Gastroesophageal sphincter (tissue), 4 donors: ENCODE measurements at regions not wholly inside any gene's neighbourhood (a gene's known extent, or its start where the extent isn't known, plus 50 kb on each side); places are given as distances from the start of the nearest gene placed in this dataset.

Source experiments
- ATAC-seq: fragments of 150-250 bp; one replicate; pipeline ENCODE4 v1.9.1; 2016; ENCODE audit warnings: mild to moderate bottlenecking, moderate library complexity
- H3K27ac ChIP-seq, 4 donors: fragments of 200-600 bp; sonication (generic) in 3 of 4; 1 replicate in 3 of 4; 2 replicates in 1 of 4; pipeline ENCODE4 v1.5.1; 2016 to 2019
- H3K27me3 ChIP-seq: fragments of 200-600 bp; sonication (generic); one replicate; pipeline ENCODE4 v1.5.1; 2019
- H3K36me3 ChIP-seq, 2 donors: fragments of 200-600 bp; sonication (generic); one replicate each; pipeline ENCODE4 v1.5.1; 2019; ENCODE audit warnings: control low read depth in 1 of 2
- H3K4me1 ChIP-seq, 3 donors: fragments of 200-600 bp; sonication (generic); 1 replicate in 2 of 3; 2 replicates in 1 of 3; pipeline ENCODE4 v1.5.1; 2016 to 2019; ENCODE audit warnings: control low read depth in 2 of 3
- H3K4me3 ChIP-seq, 2 donors: fragments of 200-600 bp; sonication (generic); one replicate each; pipeline ENCODE4 v1.5.1; 2019; ENCODE audit warnings: mild to moderate bottlenecking in 1 of 2, moderate library complexity in 1 of 2
- H3K9me3 ChIP-seq, 3 donors: fragments of 200-600 bp; sonication (generic); one replicate each; pipeline ENCODE4 v1.5.1; 2017 to 2019; ENCODE audit warnings: control low read depth in 2 of 3
- CTCF ChIP-seq, 4 experiments: fragments of 200-600 bp in 2 of 4; fragments of 450-650 bp in 2 of 4; sonication (generic) in 1 of 4; IDR thresholded peaks; one replicate each; pipeline ENCODE4 v1.5.1; 2017 to 2019; ENCODE audit warnings: antibody characterized with exemption in 4 of 4, mild to moderate bottlenecking in 2 of 4, moderate library complexity in 2 of 4
- EP300 ChIP-seq: sonication (generic); formaldehyde crosslinking; IDR thresholded peaks from one replicate; pipeline ENCODE4 v1.6.1; 2017; ENCODE audit warnings: antibody characterized with exemption, mild to moderate bottlenecking
- POLR2A ChIP-seq, 2 donors: fragments of 450-650 bp; IDR thresholded peaks; one replicate each; pipeline ENCODE4 v1.6.1; 2017; ENCODE audit warnings: antibody characterized with exemption in 2 of 2, mild to moderate bottlenecking in 2 of 2, moderate library complexity in 1 of 2
- POLR2AphosphoS5 ChIP-seq: sonication (generic); formaldehyde crosslinking; IDR thresholded peaks from one replicate; pipeline ENCODE4 v1.6.1; 2017; ENCODE audit warnings: antibody characterized with exemption
- WGBS, 2 donors: methylation state at CpG; one replicate each; pipeline ENCODE4 v1.1.5; 2018; ENCODE audit warnings: low coverage in 1 of 2; 5-methylcytosine and 5-hydroxymethylcytosine counted together

- Histone ChIP-seq H3K9me3 (no peaks in the 10 kb centered on the region), H3K4me3 (no peak overlapping the region), H3K27me3 (no peaks in the 10 kb centered on the region), H3K36me3 (no peaks in the 10 kb centered on the region), H3K4me1 (peaks cover 0 to 6% (median 4%) of the 10 kb centered on the region in 3 donors), H3K27ac (no peak overlapping the region)
- WGBS, 2 donors: 78 to 82% methylated on average over 3 of the region's 3 CpGs
- ATAC-seq: no peak
- no peak for TF ChIP-seq EP300
- TF ChIP-seq POLR2AphosphoS5: no peak
- TF ChIP-seq POLR2A (IDR thresholded peaks at IDR 0.05): no peak
- no peak for TF ChIP-seq CTCF (IDR thresholded peaks at IDR 0.05)
Measured at GRCh38 chr1:79369091-79369490, 362.6 kb upstream of the ADGRL4 start.

GRCh38 chr1:79364896-79365295 lies 358.4 kb upstream of the ADGRL4 start:
- TF ChIP-seq EP300 (no peak), CTCF (IDR thresholded peaks at IDR 0.05) (no peak), POLR2A (IDR thresholded peaks at IDR 0.05) (no peak), POLR2AphosphoS5 (no peak)
- no peak overlapping the region for H3K4me3 ChIP-seq
- no peaks in the 10 kb centered on the region for H3K27me3 ChIP-seq
- no peak for ATAC-seq
- no peak overlapping the region for H3K27ac ChIP-seq
- H3K4me1 ChIP-seq: no peaks in the 10 kb centered on the region
- no peaks in the 10 kb centered on the region for H3K9me3 ChIP-seq
- 57 to 90% methylated on average over 1 of the region's 1 CpG for WGBS, 2 donors
- no peaks in the 10 kb centered on the region for H3K36me3 ChIP-seq

GRCh38 chr1:79363430-79363829 lies 356.9 kb upstream of the ADGRL4 start:
- Histone ChIP-seq H3K4me3 (no peak overlapping the region), H3K9me3 (no peaks in the 10 kb centered on the region), H3K27ac (no peak overlapping the region), H3K36me3 (no peaks in the 10 kb centered on the region), H3K27me3 (no peaks in the 10 kb centered on the region), H3K4me1 (no peaks in the 10 kb centered on the region)
- ATAC-seq: no peak
- TF ChIP-seq CTCF (IDR thresholded peaks at IDR 0.05) (no peak), POLR2AphosphoS5 (no peak), EP300 (no peak), POLR2A (IDR thresholded peaks at IDR 0.05) (no peak)

- 92 to 93% methylated on average over 3 of the region's 3 CpGs for WGBS, 2 donors
- Histone ChIP-seq H3K4me3 (no peak overlapping the region), H3K36me3 (no peaks in the 10 kb centered on the region), H3K27me3 (no peaks in the 10 kb centered on the region), H3K4me1 (no peaks in the 10 kb centered on the region), H3K9me3 (no peaks in the 10 kb centered on the region), H3K27ac (no peak overlapping the region)
- ATAC-seq: no peak
- TF ChIP-seq POLR2A (IDR thresholded peaks at IDR 0.05): no peak
- no peak for TF ChIP-seq EP300
- TF ChIP-seq POLR2AphosphoS5: no peak
- no peak for TF ChIP-seq CTCF (IDR thresholded peaks at IDR 0.05)
Measured at GRCh38 chr1:79362470-79362869, 355.9 kb upstream of the ADGRL4 start.

- Histone ChIP-seq H3K4me3 (no peak overlapping the region), H3K9me3 (no peaks in the 10 kb centered on the region), H3K36me3 (no peaks in the 10 kb centered on the region), H3K27me3 (no peaks in the 10 kb centered on the region), H3K27ac (no peak overlapping the region), H3K4me1 (no peaks in the 10 kb centered on the region)
- WGBS, 2 donors: 42 to 67% methylated on average over 3 to 4 of the region's 4 CpGs
- TF ChIP-seq CTCF (IDR thresholded peaks at IDR 0.05) (no peak), POLR2A (IDR thresholded peaks at IDR 0.05) (no peak), EP300 (no peak), POLR2AphosphoS5 (no peak)
- no peak for ATAC-seq
Measured at GRCh38 chr1:79355090-79355489, 348.6 kb upstream of the ADGRL4 start.
